ENCODE measurements at regions not wholly inside any gene's neighbourhood (a gene's known extent, or its start where the extent isn't known, plus 50 kb on each side); places are given as distances from the start of the nearest gene placed in this dataset.

GRCh38 chr2:181203916-181204315, 223.5 kb downstream of the UBE2E3 start:
- H3K4me1 Mint-ChIP-seq, result peaks cover 0 to 5% (median under 1%) of the 10 kb centered on the region in 3 donors
- no peak overlapping the region for H3K4me3 Mint-ChIP-seq
- no peak for ATAC-seq (ENCODE audit: low read depth in 2 of 2)
- no peak for DNase-seq
- no peak overlapping the region for H3K27ac Mint-ChIP-seq
- H3K36me3 Mint-ChIP-seq, result peaks cover 0 to 18% of the 10 kb centered on the region in 2 donors
- peaks cover 0 to 4% (median 0%) of the 10 kb centered on the region in 3 donors for H3K27me3 Mint-ChIP-seq
- H3K9me3 Mint-ChIP-seq, result peaks cover 4 to 37% (median 27%) of the 10 kb centered on the region in 7 donors

- DNase-seq, result no peak
- no peaks in the 10 kb centered on the region for H3K9me3 Mint-ChIP-seq
- no peak overlapping the region for H3K4me3 Mint-ChIP-seq
- no peak overlapping the region for H3K27ac Mint-ChIP-seq
- ATAC-seq (ENCODE audit: low read depth in 2 of 2), result no peak
- H3K27me3 Mint-ChIP-seq, result no peaks in the 10 kb centered on the region
- peaks cover 0 to 3% (median 0%) of the 10 kb centered on the region in 3 donors for H3K4me1 Mint-ChIP-seq
- H3K36me3 Mint-ChIP-seq, result no peaks in the 10 kb centered on the region
These were observed 238.0 kb downstream of the UBE2E3 start for GRCh38 chr2:181218401-181218821.

GRCh38 chr2:181223234-181223633, 234.0 kb upstream of the ITGA4 start:
- Mint-ChIP-seq H3K4me3 (no peak overlapping the region), H3K9me3 (peaks cover 0 to 2% (median 0%) of the 10 kb centered on the region in 7 donors), H3K36me3 (no peaks in the 10 kb centered on the region), H3K27me3 (no peaks in the 10 kb centered on the region), H3K27ac (peak overlapping the region in 1 of 6 donors; percentile 6), H3K4me1 (peaks cover 0 to 5% (median 0%) of the 10 kb centered on the region in 3 donors)
- no peak for DNase-seq
- no peak for ATAC-seq (ENCODE audit: low read depth in 2 of 2)

- no peak for ATAC-seq (ENCODE audit: low read depth in 2 of 2)
- H3K27me3 Mint-ChIP-seq, result no peaks in the 10 kb centered on the region
- H3K27ac Mint-ChIP-seq, result no peak overlapping the region
- H3K9me3 Mint-ChIP-seq, result peaks cover 0 to 2% (median 0%) of the 10 kb centered on the region in 7 donors
- H3K4me1 Mint-ChIP-seq, result peaks cover 0 to 5% (median 0%) of the 10 kb centered on the region in 3 donors
- H3K4me3 Mint-ChIP-seq, result no peak overlapping the region
- DNase-seq, result no peak
- H3K36me3 Mint-ChIP-seq, result no peaks in the 10 kb centered on the region
These were observed 232.3 kb upstream of the ITGA4 start for GRCh38 chr2:181224866-181225265.

- Mint-ChIP-seq H3K27ac (no peak overlapping the region), H3K9me3 (peaks cover 0 to 2% (median 0%) of the 10 kb centered on the region in 7 donors), H3K4me1 (no peaks in the 10 kb centered on the region), H3K4me3 (no peak overlapping the region), H3K36me3 (no peaks in the 10 kb centered on the region), H3K27me3 (no peaks in the 10 kb centered on the region)
- no peak for DNase-seq
- ATAC-seq (ENCODE audit: low read depth in 2 of 2), result no peak
These were observed 228.5 kb upstream of the ITGA4 start for GRCh38 chr2:181228661-181229060.

GRCh38 chr2:181231151-181231550, 226.0 kb upstream of the ITGA4 start:
- no peak for DNase-seq
- Mint-ChIP-seq H3K27me3 (no peaks in the 10 kb centered on the region), H3K36me3 (no peaks in the 10 kb centered on the region), H3K4me1 (peaks cover 3 to 6% (median 6%) of the 10 kb centered on the region in 3 donors), H3K27ac (peak overlapping the region in 1 of 6 donors; percentile 72), H3K4me3 (no peak overlapping the region), H3K9me3 (peaks cover 0 to 2% (median 0%) of the 10 kb centered on the region in 7 donors)
- ATAC-seq (ENCODE audit: low read depth in 2 of 2), result no peak

- H3K36me3 Mint-ChIP-seq, result peaks cover 0 to 2% of the 10 kb centered on the region in 2 donors
- H3K4me1 Mint-ChIP-seq, result peaks cover 6 to 12% (median 8%) of the 10 kb centered on the region in 3 donors
- H3K27me3 Mint-ChIP-seq, result no peaks in the 10 kb centered on the region
- ATAC-seq (ENCODE audit: low read depth in 2 of 2) (no peak), DNase-seq (no peak)
- H3K9me3 Mint-ChIP-seq, result no peaks in the 10 kb centered on the region
- H3K4me3 Mint-ChIP-seq, result no peak overlapping the region
- no peak overlapping the region for H3K27ac Mint-ChIP-seq
These were observed 225.1 kb upstream of the ITGA4 start for GRCh38 chr2:181231886-181232621.

GRCh38 chr2:181234487-181234891, 222.7 kb upstream of the ITGA4 start:
- H3K4me3 Mint-ChIP-seq, result no peak overlapping the region
- peaks cover 0 to 2% (median 0%) of the 10 kb centered on the region in 7 donors for H3K9me3 Mint-ChIP-seq
- peaks cover 0 to 5% of the 10 kb centered on the region in 2 donors for H3K36me3 Mint-ChIP-seq
- H3K27me3 Mint-ChIP-seq, result no peaks in the 10 kb centered on the region
- H3K4me1 Mint-ChIP-seq, result peaks cover 6 to 15% (median 8%) of the 10 kb centered on the region in 3 donors
- DNase-seq (no peak), ATAC-seq (ENCODE audit: low read depth in 2 of 2) (no peak)
- peak overlapping the region in 1 of 6 donors; percentile 3 for H3K27ac Mint-ChIP-seq

- Mint-ChIP-seq H3K4me3 (no peak overlapping the region), H3K9me3 (peaks cover 0 to 2% (median 0%) of the 10 kb centered on the region in 7 donors), H3K27ac (no peak overlapping the region), H3K36me3 (peaks cover 0 to 5% of the 10 kb centered on the region in 2 donors), H3K4me1 (peaks cover 6 to 15% (median 8%) of the 10 kb centered on the region in 3 donors), H3K27me3 (no peaks in the 10 kb centered on the region)
- no peak for DNase-seq
- no peak for ATAC-seq (ENCODE audit: low read depth in 2 of 2)
These were observed 222.2 kb upstream of the ITGA4 start for GRCh38 chr2:181235011-181235410.

GRCh38 chr2:181235683-181236459, 221.3 kb upstream of the ITGA4 start:
- DNase-seq (peak; percentile 1), ATAC-seq (ENCODE audit: low read depth in 2 of 2) (peak; percentile 39 to 48)
- Mint-ChIP-seq H3K4me1 (peaks cover 6 to 15% (median 8%) of the 10 kb centered on the region in 3 donors), H3K27ac (peak overlapping the region in 1 of 6 donors; percentile 73), H3K4me3 (peak overlapping the region in 1 of 8 donors; percentile 34), H3K36me3 (peaks cover 0 to 5% of the 10 kb centered on the region in 2 donors), H3K27me3 (no peaks in the 10 kb centered on the region), H3K9me3 (peaks cover 0 to 2% (median 0%) of the 10 kb centered on the region in 7 donors)

- H3K4me3 Mint-ChIP-seq, result no peak overlapping the region
- ATAC-seq (ENCODE audit: low read depth in 2 of 2) (no peak), DNase-seq (no peak)
- H3K4me1 Mint-ChIP-seq, result peaks cover 11 to 21% (median 13%) of the 10 kb centered on the region in 3 donors
- H3K27me3 Mint-ChIP-seq, result no peaks in the 10 kb centered on the region
- no peak overlapping the region for H3K27ac Mint-ChIP-seq
- peaks cover 0 to 2% (median 0%) of the 10 kb centered on the region in 7 donors for H3K9me3 Mint-ChIP-seq
- peaks cover 0 to 5% of the 10 kb centered on the region in 2 donors for H3K36me3 Mint-ChIP-seq
These were observed 217.9 kb upstream of the ITGA4 start for GRCh38 chr2:181239201-181239799.

GRCh38 chr2:181240844-181241243, 216.3 kb upstream of the ITGA4 start:
- Mint-ChIP-seq H3K4me3 (no peak overlapping the region), H3K27me3 (no peaks in the 10 kb centered on the region), H3K9me3 (peaks cover 0 to 2% (median 0%) of the 10 kb centered on the region in 7 donors), H3K27ac (no peak overlapping the region), H3K36me3 (peaks cover 0 to 5% of the 10 kb centered on the region in 2 donors), H3K4me1 (peaks cover 10 to 17% (median 11%) of the 10 kb centered on the region in 3 donors)
- DNase-seq (no peak), ATAC-seq (ENCODE audit: low read depth in 2 of 2) (no peak)

GRCh38 chr2:181241366-181241765, 215.8 kb upstream of the ITGA4 start:
- H3K4me1 Mint-ChIP-seq, result peaks cover 5 to 13% (median 6%) of the 10 kb centered on the region in 3 donors
- H3K4me3 Mint-ChIP-seq, result no peak overlapping the region
- DNase-seq, result no peak
- peaks cover 0 to 5% of the 10 kb centered on the region in 2 donors for H3K36me3 Mint-ChIP-seq
- no peak for ATAC-seq (ENCODE audit: low read depth in 2 of 2)
- peaks cover 0 to 2% (median 0%) of the 10 kb centered on the region in 7 donors for H3K9me3 Mint-ChIP-seq
- peak overlapping the region in 2 of 6 donors; percentile 28 to 83 for H3K27ac Mint-ChIP-seq
- H3K27me3 Mint-ChIP-seq, result no peaks in the 10 kb centered on the region

Measured in naive B cell (primary cell).